ENCODE measurements at regions not wholly inside any gene's neighbourhood (a gene's known extent, or its start where the extent isn't known, plus 50 kb on each side); places are given as distances from the start of the nearest gene placed in this dataset.

- Histone ChIP-seq H3K36me3 (ENCODE audit: low read depth, missing control alignments) (no peaks in the 10 kb centered on the region), H3K27me3 (no peaks in the 10 kb centered on the region), H3K9me3 (no peaks in the 10 kb centered on the region), H3K27ac (no peak overlapping the region), H3K4me1 (no peaks in the 10 kb centered on the region), H3K4me3 (no peak overlapping the region)
- DNase-seq = no peak
- no peak for TF ChIP-seq POLR2A (IDR thresholded peaks at IDR 0.05)
- no peak for TF ChIP-seq CTCF (IDR thresholded peaks at IDR 0.05)
- intact Hi-C loops (cut with DNase I; ENCODE audit: low total_unique reads) = no loop called here
- 63 to 70% methylated on average over 6 of the region's 6 CpGs for WGBS, 2 donors
These were observed 188.4 kb upstream of the HES1 start for GRCh38 chr3:193947596-193947995.

- Histone ChIP-seq H3K4me3 (no peak overlapping the region), H3K36me3 (ENCODE audit: low read depth, missing control alignments) (no peaks in the 10 kb centered on the region), H3K27me3 (no peaks in the 10 kb centered on the region), H3K27ac (no peak overlapping the region), H3K9me3 (no peaks in the 10 kb centered on the region), H3K4me1 (no peaks in the 10 kb centered on the region)
- no peak for DNase-seq
- TF ChIP-seq POLR2A (IDR thresholded peaks at IDR 0.05) = no peak
- no peak for TF ChIP-seq CTCF (IDR thresholded peaks at IDR 0.05)
- intact Hi-C loops (cut with DNase I; ENCODE audit: low total_unique reads) = no loop called here
- 86 to 93% methylated on average over 3 of the region's 3 CpGs for WGBS, 2 donors
These were observed 187.5 kb upstream of the HES1 start for GRCh38 chr3:193948459-193948858.

GRCh38 chr3:193951859-193952258 is 184.1 kb upstream of the HES1 start:
- Histone ChIP-seq H3K4me3 (no peak overlapping the region), H3K4me1 (no peaks in the 10 kb centered on the region), H3K27ac (no peak overlapping the region), H3K36me3 (ENCODE audit: low read depth, missing control alignments) (no peaks in the 10 kb centered on the region), H3K27me3 (no peaks in the 10 kb centered on the region), H3K9me3 (no peaks in the 10 kb centered on the region)
- TF ChIP-seq POLR2A (IDR thresholded peaks at IDR 0.05) = no peak
- no peak for TF ChIP-seq CTCF (IDR thresholded peaks at IDR 0.05)
- WGBS, 2 donors = 79 to 100% methylated on average over 1 of the region's 1 CpG
- no peak for DNase-seq
- intact Hi-C loops (cut with DNase I; ENCODE audit: low total_unique reads) = no loop called here

GRCh38 chr3:193954752-193955151 is 181.2 kb upstream of the HES1 start:
- Histone ChIP-seq H3K4me3 (no peak overlapping the region), H3K27me3 (no peaks in the 10 kb centered on the region), H3K27ac (no peak overlapping the region), H3K36me3 (ENCODE audit: low read depth, missing control alignments) (no peaks in the 10 kb centered on the region), H3K4me1 (no peaks in the 10 kb centered on the region), H3K9me3 (no peaks in the 10 kb centered on the region)
- TF ChIP-seq POLR2A (IDR thresholded peaks at IDR 0.05) (no peak), CTCF (IDR thresholded peaks at IDR 0.05) (no peak)
- DNase-seq = no peak
- intact Hi-C loops (cut with DNase I; ENCODE audit: low total_unique reads) = no loop called here

GRCh38 chr3:193955719-193956118 is 180.2 kb upstream of the HES1 start:
- H3K27ac ChIP-seq = no peak overlapping the region
- no peaks in the 10 kb centered on the region for H3K36me3 ChIP-seq (ENCODE audit: low read depth, missing control alignments)
- TF ChIP-seq CTCF (IDR thresholded peaks at IDR 0.05) (no peak), POLR2A (IDR thresholded peaks at IDR 0.05) (no peak)
- H3K4me1 ChIP-seq = no peaks in the 10 kb centered on the region
- H3K4me3 ChIP-seq = no peak overlapping the region
- 100% methylated on average over 3 to 7 of the region's 7 CpGs for WGBS, 2 donors
- intact Hi-C loops (cut with DNase I; ENCODE audit: low total_unique reads) = no loop called here
- no peak for DNase-seq
- H3K9me3 ChIP-seq = no peaks in the 10 kb centered on the region
- no peaks in the 10 kb centered on the region for H3K27me3 ChIP-seq
